HEK293T (cell line): ENCODE measurements at regions not wholly inside any gene's neighbourhood (a gene's known extent, or its start where the extent isn't known, plus 50 kb on each side); places are given as distances from the start of the nearest gene placed in this dataset.

Experiments
- BHLHE40 ChIP-seq: fragments of 450-650 bp; IDR thresholded peaks from 2 replicates; pipeline ENCODE4 v1.6.1; 2016; ENCODE audit warnings: mild to moderate bottlenecking, moderate library complexity, borderline replicate concordance
- ELF4 ChIP-seq: fragments of 450-650 bp; IDR thresholded peaks from 2 replicates; pipeline ENCODE4 v1.6.1; 2017; ENCODE audit warnings: antibody characterized with exemption
- FOXK2 ChIP-seq: fragments of 450-650 bp; IDR thresholded peaks from 2 replicates; pipeline ENCODE4 v1.6.1; 2016; ENCODE audit warnings: mild to moderate bottlenecking
- FOXM1 ChIP-seq: fragments of 450-650 bp; IDR thresholded peaks from 2 replicates; pipeline ENCODE4 v1.6.1; 2017; ENCODE audit warnings: mild to moderate bottlenecking, borderline replicate concordance
- HDGF ChIP-seq: fragments of 450-650 bp; IDR thresholded peaks from 2 replicates; pipeline ENCODE4 v1.6.1; 2017; ENCODE audit warnings: antibody characterized with exemption, borderline replicate concordance
- LEF1 ChIP-seq: fragments of 450-650 bp; IDR thresholded peaks from 2 replicates; pipeline ENCODE4 v1.6.1; 2017; ENCODE audit warnings: mild to moderate bottlenecking, borderline replicate concordance
- NFRKB ChIP-seq: fragments of 450-650 bp; IDR thresholded peaks from 2 replicates; pipeline ENCODE4 v1.6.1; 2016; ENCODE audit warnings: mild to moderate bottlenecking, moderate library complexity
- TARDBP ChIP-seq: fragments of 450-650 bp; IDR thresholded peaks from 2 replicates; pipeline ENCODE4 v1.6.1; 2016
- TF ChIP-seq, protein P1 (sequence below): fragments of 450-650 bp; IDR thresholded peaks from 2 replicates; pipeline ENCODE4 v1.6.1; 2016

DNA sequence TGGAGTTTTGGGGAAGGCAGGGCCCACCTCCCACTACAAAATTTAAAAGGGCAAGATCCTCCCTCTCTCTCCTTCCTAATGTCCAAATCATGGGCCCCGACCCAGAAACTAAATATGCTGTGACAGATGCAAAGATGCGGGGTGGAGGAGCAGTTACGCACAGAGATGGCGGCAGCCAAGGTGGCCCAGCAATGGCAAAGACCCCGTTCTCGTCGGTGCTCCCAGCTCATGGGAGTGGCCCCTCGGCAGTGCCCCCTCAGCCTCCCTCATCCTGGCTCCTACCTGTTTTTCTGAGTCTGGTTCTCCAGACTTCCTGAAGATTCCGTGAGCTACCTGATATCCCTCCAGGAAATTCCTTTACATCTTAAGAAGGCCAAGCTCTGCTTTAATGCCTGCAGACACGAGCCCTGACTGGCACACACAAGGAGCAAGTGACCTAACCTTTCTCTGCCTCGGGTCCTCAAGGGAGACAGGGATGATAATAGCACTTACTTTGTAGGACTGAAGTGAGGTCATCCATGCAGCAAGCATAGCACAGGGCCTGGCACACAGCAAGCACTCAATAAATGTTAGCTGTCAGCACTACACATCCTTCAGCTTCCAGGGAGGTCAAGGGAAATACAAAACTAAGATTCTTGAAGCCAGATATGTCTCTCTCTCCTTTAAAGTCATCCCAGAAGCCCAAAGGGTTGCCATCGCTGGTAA is 103.5 kb downstream of the LSM3 start:
- no peak for TF ChIP-seq HDGF
- no peak for TF ChIP-seq FOXK2
- no peak for TF ChIP-seq BHLHE40
- TF ChIP-seq ELF4: no peak
- no peak for TF ChIP-seq TARDBP
- TF ChIP-seq FOXM1: no peak
- TF ChIP-seq NFRKB: no peak
- TF ChIP-seq, protein P1, sequence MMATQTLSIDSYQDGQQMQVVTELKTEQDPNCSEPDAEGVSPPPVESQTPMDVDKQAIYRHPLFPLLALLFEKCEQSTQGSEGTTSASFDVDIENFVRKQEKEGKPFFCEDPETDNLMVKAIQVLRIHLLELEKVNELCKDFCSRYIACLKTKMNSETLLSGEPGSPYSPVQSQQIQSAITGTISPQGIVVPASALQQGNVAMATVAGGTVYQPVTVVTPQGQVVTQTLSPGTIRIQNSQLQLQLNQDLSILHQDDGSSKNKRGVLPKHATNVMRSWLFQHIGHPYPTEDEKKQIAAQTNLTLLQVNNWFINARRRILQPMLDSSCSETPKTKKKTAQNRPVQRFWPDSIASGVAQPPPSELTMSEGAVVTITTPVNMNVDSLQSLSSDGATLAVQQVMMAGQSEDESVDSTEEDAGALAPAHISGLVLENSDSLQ: no peak
- no peak for TF ChIP-seq LEF1
